Hepatocyte (in vitro differentiated cells): ENCODE measurements at regions not wholly inside any gene's neighbourhood (a gene's known extent, or its start where the extent isn't known, plus 50 kb on each side); places are given as distances from the start of the nearest gene placed in this dataset.

ENCODE experiments used
- CTCF ChIP-seq: fragments of 200-600 bp; sonication (generic); IDR thresholded peaks from 2 replicates; pipeline ENCODE4 v1.5.1; 2016; ENCODE audit warnings: antibody characterized with exemption, mild to moderate bottlenecking; ENCODE audit not compliant: poor library complexity
- EZH2 ChIP-seq: fragments of 200-600 bp; sonication (generic); IDR thresholded peaks from 2 replicates; pipeline ENCODE4 v1.6.1; 2016; ENCODE audit warnings: antibody characterized with exemption, mild to moderate bottlenecking, borderline replicate concordance
- EZH2phosphoT487 ChIP-seq: fragments of 200-600 bp; sonication (generic); IDR thresholded peaks from one replicate; pipeline ENCODE4 v1.6.1; 2018; ENCODE audit warnings: antibody characterized with exemption, mild to moderate bottlenecking, low read depth, moderate library complexity; ENCODE audit not compliant: unreplicated experiment, severe bottlenecking

GRCh38 chr1:115537415-115537814, 104.4 kb upstream of the VANGL1 start:
- TF ChIP-seq CTCF (no peak), EZH2 (no peak), EZH2phosphoT487 (no peak)
